Neuronal stem cell (in vitro differentiated cells): ENCODE measurements at regions not wholly inside any gene's neighbourhood (a gene's known extent, or its start where the extent isn't known, plus 50 kb on each side); places are given as distances from the start of the nearest gene placed in this dataset.
A peak's percentile ranks its signal among the peaks of the same experiment; 100 is the strongest.

Experiments used
- DNase-seq: peaks from one replicate; pipeline ENCODE4 v3.0.0-alpha.2; 2013; ENCODE audit warnings: low spot score
- H2AFZ ChIP-seq: one replicate; pipeline ENCODE4 v1.6.1; 2013; ENCODE audit warnings: mild to moderate bottlenecking, low read length, inconsistent platforms
- H2AK5ac ChIP-seq: 2 replicates; pipeline ENCODE4 v1.6.1; 2013; ENCODE audit warnings: low read depth, mild to moderate bottlenecking, inconsistent platforms, low read length, moderate library complexity, mixed read lengths
- H2BK120ac ChIP-seq: 2 replicates; pipeline ENCODE4 v1.6.1; 2013; ENCODE audit warnings: low read depth, mild to moderate bottlenecking, inconsistent platforms, low read length, moderate library complexity, mixed read lengths
- H2BK12ac ChIP-seq: one replicate; pipeline ENCODE4 v1.6.1; 2013; ENCODE audit warnings: low read length, inconsistent platforms
- H2BK15ac ChIP-seq: 2 replicates; pipeline ENCODE4 v1.6.1; 2013; ENCODE audit warnings: mild to moderate bottlenecking, low read length, inconsistent platforms, mixed read lengths
- H2BK5ac ChIP-seq: one replicate; pipeline ENCODE4 v1.6.1; 2013; ENCODE audit warnings: inconsistent platforms, mild to moderate bottlenecking, low read length, moderate library complexity
- H3K14ac ChIP-seq: one replicate; pipeline ENCODE4 v1.6.1; 2013; ENCODE audit warnings: low read length, inconsistent platforms
- H3K18ac ChIP-seq: 2 replicates; pipeline ENCODE4 v1.6.1; 2013; ENCODE audit warnings: low read length, inconsistent platforms
- H3K23ac ChIP-seq: 2 replicates; pipeline ENCODE4 v1.6.1; 2013; ENCODE audit warnings: low read depth, mild to moderate bottlenecking, mixed read lengths, low read length, inconsistent platforms; ENCODE audit not compliant: poor library complexity
- H3K27ac ChIP-seq: replicated peaks from 3 replicates; pipeline ENCODE4 v1.5.1; 2013; ENCODE audit warnings: low read length, inconsistent platforms
- H3K27me3 ChIP-seq, 3 experiments: 2 replicates each; pipeline ENCODE4 v1.6.1; 2013; ENCODE audit warnings: low read length in 3 of 3, mild to moderate bottlenecking in 2 of 3, inconsistent platforms in 1 of 3, low read depth in 1 of 3, mixed read lengths in 1 of 3, moderate library complexity in 1 of 3; ENCODE audit not compliant: control insufficient read depth in 3 of 3, insufficient read depth in 3 of 3
- H3K36me3 ChIP-seq, 2 donors: replicated peaks in 1 of 2; 2 replicates each; pipeline ENCODE4 v1.6.1; 2013; ENCODE audit warnings: low read length in 2 of 2; ENCODE audit not compliant: control insufficient read depth in 2 of 2, insufficient read depth in 2 of 2
- H3K4ac ChIP-seq: 2 replicates; pipeline ENCODE4 v1.6.1; 2013; ENCODE audit warnings: inconsistent platforms, mild to moderate bottlenecking, low read length, moderate library complexity
- H3K4me1 ChIP-seq, 2 donors: 1 replicate in 1 of 2; 2 replicates in 1 of 2; pipeline ENCODE4 v1.6.1; 2013; ENCODE audit warnings: low read length in 2 of 2, low read depth in 1 of 2; ENCODE audit not compliant: control insufficient read depth in 2 of 2, insufficient read depth in 1 of 2
- H3K4me2 ChIP-seq: one replicate; pipeline ENCODE4 v1.6.1; 2013; ENCODE audit warnings: mild to moderate bottlenecking, low read length, inconsistent platforms; ENCODE audit not compliant: insufficient read depth, poor library complexity, severe bottlenecking
- H3K4me3 ChIP-seq, 2 donors: 2 replicates each; pipeline ENCODE4 v1.5.1; 2013; ENCODE audit warnings: low read length in 2 of 2, mild to moderate bottlenecking in 2 of 2, inconsistent platforms in 1 of 2, moderate library complexity in 1 of 2
- H3K79me1 ChIP-seq: one replicate; pipeline ENCODE4 v1.6.1; 2013; ENCODE audit warnings: low read depth, mild to moderate bottlenecking, inconsistent platforms, low read length, moderate library complexity
- H3K9ac ChIP-seq: one replicate; pipeline ENCODE4 v1.6.1; 2013; ENCODE audit warnings: mild to moderate bottlenecking, low read depth, low read length, inconsistent platforms; ENCODE audit not compliant: poor library complexity
- H3K9me3 ChIP-seq, 2 donors: replicated peaks in 1 of 2; 2 replicates each; pipeline versions ENCODE3 to v1.6.1; 2013; ENCODE audit warnings: low read length in 2 of 2, mild to moderate bottlenecking in 2 of 2, inconsistent platforms in 1 of 2, low read depth in 1 of 2, mixed read lengths in 1 of 2, moderate library complexity in 1 of 2; ENCODE audit not compliant: control insufficient read depth in 2 of 2, insufficient read depth in 1 of 2
- H4K8ac ChIP-seq: one replicate; pipeline ENCODE4 v1.6.1; 2013; ENCODE audit warnings: low read depth, mild to moderate bottlenecking, inconsistent platforms, low read length, moderate library complexity
- H4K91ac ChIP-seq: one replicate; pipeline ENCODE4 v1.6.1; 2013; ENCODE audit warnings: low read length, low read depth, mild to moderate bottlenecking, inconsistent platforms; ENCODE audit not compliant: poor library complexity
- WGBS, 2 donors: extraction: QIAGEN DNeasy Blood & Tissue Kit; methylation state at CpG; one replicate each; pipeline ENCODE4 v1.1.7; 2013; ENCODE audit warnings: missing lambda C conversion rate in 2 of 2, mixed read lengths in 1 of 2; ENCODE audit not compliant: insufficient read length in 2 of 2, insufficient replicate concordance in 1 of 2; ENCODE audit errors: extremely low coverage in 2 of 2; 5-methylcytosine and 5-hydroxymethylcytosine counted together

GRCh38 chr2:236915186-236915585, 170.5 kb upstream of the COPS8 start:
- Histone ChIP-seq H3K79me1 (no peaks in the 10 kb centered on the region), H2AFZ (no peak overlapping the region), H2BK120ac (no peak overlapping the region), H3K4me1 (peaks cover 3 to 34% of the 10 kb centered on the region in 2 donors), H3K9me3 (peaks cover 0 to 3% of the 10 kb centered on the region in 2 donors), H3K4ac (no peak overlapping the region), H3K14ac (no peak overlapping the region), H3K27ac (no peak overlapping the region), H4K91ac (no peak overlapping the region), H3K36me3 (no peaks in the 10 kb centered on the region), H3K23ac (no peak overlapping the region), H3K27me3 (no peaks in the 10 kb centered on the region), H2BK5ac (no peak overlapping the region), H2AK5ac (peak overlapping the region; percentile 41), H3K4me3 (no peak overlapping the region), H2BK15ac (no peak overlapping the region), H2BK12ac (no peak overlapping the region), H3K4me2 (no peak overlapping the region), H4K8ac (no peak overlapping the region), H3K9ac (no peak overlapping the region), H3K18ac (no peak overlapping the region)
- DNase-seq, result no peak
- no CpG with 5 or more reads among the region's 2 CpGs for WGBS, 2 donors

- Histone ChIP-seq H3K4me1 (peaks cover 3 to 34% of the 10 kb centered on the region in 2 donors), H3K27ac (no peak overlapping the region), H4K8ac (no peak overlapping the region), H3K4me3 (no peak overlapping the region), H3K4ac (no peak overlapping the region), H2BK120ac (no peak overlapping the region), H2AK5ac (peak overlapping the region; percentile 41), H2BK15ac (no peak overlapping the region), H3K9ac (no peak overlapping the region), H3K27me3 (no peaks in the 10 kb centered on the region), H3K14ac (no peak overlapping the region), H3K36me3 (no peaks in the 10 kb centered on the region), H3K9me3 (peaks cover 0 to 3% of the 10 kb centered on the region in 2 donors), H4K91ac (no peak overlapping the region), H2AFZ (no peak overlapping the region), H3K79me1 (no peaks in the 10 kb centered on the region), H3K18ac (no peak overlapping the region), H3K23ac (no peak overlapping the region), H2BK5ac (no peak overlapping the region), H2BK12ac (no peak overlapping the region), H3K4me2 (no peak overlapping the region)
- no CpG with 5 or more reads among the region's 8 CpGs for WGBS, 2 donors
- DNase-seq, result no peak
These were observed 170.0 kb upstream of the COPS8 start for GRCh38 chr2:236915726-236916125.

- no peaks in the 10 kb centered on the region for H3K27me3 ChIP-seq
- no peak for DNase-seq
- no peak overlapping the region for H2BK15ac ChIP-seq
- H3K27ac ChIP-seq, result no peak overlapping the region
- no peak overlapping the region for H3K18ac ChIP-seq
- H3K4ac ChIP-seq, result no peak overlapping the region
- H2BK12ac ChIP-seq, result no peak overlapping the region
- no CpG with 5 or more reads among the region's 3 CpGs for WGBS, 2 donors
- H3K4me1 ChIP-seq, result peaks cover 3 to 34% of the 10 kb centered on the region in 2 donors
- no peak overlapping the region for H4K91ac ChIP-seq
- no peak overlapping the region for H3K14ac ChIP-seq
- H3K9ac ChIP-seq, result no peak overlapping the region
- H2BK5ac ChIP-seq, result no peak overlapping the region
- no peak overlapping the region for H2AFZ ChIP-seq
- H4K8ac ChIP-seq, result no peak overlapping the region
- H2BK120ac ChIP-seq, result no peak overlapping the region
- H3K4me2 ChIP-seq, result no peak overlapping the region
- H3K9me3 ChIP-seq, result peaks cover 0 to 3% of the 10 kb centered on the region in 2 donors
- H3K23ac ChIP-seq, result no peak overlapping the region
- H3K36me3 ChIP-seq, result no peaks in the 10 kb centered on the region
- no peaks in the 10 kb centered on the region for H3K79me1 ChIP-seq
- no peak overlapping the region for H3K4me3 ChIP-seq
- H2AK5ac ChIP-seq, result no peak overlapping the region
These were observed 169.5 kb upstream of the COPS8 start for GRCh38 chr2:236916181-236916580.

GRCh38 chr2:236916651-236917050, 169.0 kb upstream of the COPS8 start:
- no peaks in the 10 kb centered on the region for H3K79me1 ChIP-seq
- H3K4ac ChIP-seq, result no peak overlapping the region
- H3K27ac ChIP-seq, result no peak overlapping the region
- no peak overlapping the region for H3K18ac ChIP-seq
- no peak overlapping the region for H2BK12ac ChIP-seq
- no peak overlapping the region for H3K23ac ChIP-seq
- H2BK5ac ChIP-seq, result no peak overlapping the region
- H4K91ac ChIP-seq, result no peak overlapping the region
- no peak overlapping the region for H3K14ac ChIP-seq
- WGBS, 2 donors, result no CpG with 5 or more reads among the region's 4 CpGs
- no peak overlapping the region for H2BK120ac ChIP-seq
- no peak overlapping the region for H2AFZ ChIP-seq
- H3K4me1 ChIP-seq, result peaks cover 3 to 34% of the 10 kb centered on the region in 2 donors
- no peaks in the 10 kb centered on the region for H3K27me3 ChIP-seq
- DNase-seq, result no peak
- H2AK5ac ChIP-seq, result no peak overlapping the region
- H3K9me3 ChIP-seq, result peaks cover 0 to 3% of the 10 kb centered on the region in 2 donors
- no peak overlapping the region for H2BK15ac ChIP-seq
- H3K9ac ChIP-seq, result no peak overlapping the region
- no peaks in the 10 kb centered on the region for H3K36me3 ChIP-seq
- no peak overlapping the region for H3K4me3 ChIP-seq
- H3K4me2 ChIP-seq, result no peak overlapping the region
- H4K8ac ChIP-seq, result no peak overlapping the region
